ENCODE measurements at regions not wholly inside any gene's neighbourhood (a gene's known extent, or its start where the extent isn't known, plus 50 kb on each side); places are given as distances from the start of the nearest gene placed in this dataset.

DNA sequence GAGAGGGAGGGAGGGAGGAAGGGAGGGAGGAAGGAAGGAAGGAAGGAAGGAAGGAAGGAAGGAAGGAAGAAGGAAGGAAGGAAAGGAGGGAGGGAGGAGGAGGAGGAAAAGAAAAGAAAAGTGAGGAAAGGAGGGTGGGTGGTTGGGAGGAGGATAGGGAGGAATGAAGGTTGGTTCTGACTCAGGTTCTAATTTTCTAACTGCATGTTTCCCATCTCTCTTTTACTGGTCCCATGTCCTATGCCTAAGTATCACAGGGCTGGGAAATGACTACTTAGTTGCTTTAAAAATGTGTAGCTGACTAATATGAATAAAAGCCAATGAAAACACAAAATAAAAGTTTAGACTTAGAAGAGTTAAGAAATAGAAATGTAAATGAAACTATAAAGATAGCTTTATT, 890.9 kb upstream of the POT1 start:
- TF ChIP-seq FOXM1 (IDR thresholded peaks at IDR 0.05; ENCODE audit: borderline replicate concordance, low read depth) (no peak), TCF12 (IDR thresholded peaks at IDR 0.05; ENCODE audit: low read depth) (no peak), ZBTB7A (IDR thresholded peaks at IDR 0.05; ENCODE audit: low read depth) (no peak), NFIC (IDR thresholded peaks at IDR 0.05) (no peak), TEAD4 (IDR thresholded peaks at IDR 0.05) (no peak), CREB1 (IDR thresholded peaks at IDR 0.05; ENCODE audit: low read depth) (no peak), TAF1 (IDR thresholded peaks at IDR 0.05; ENCODE audit: low read depth) (no peak), USF1 (IDR thresholded peaks at IDR 0.05) (no peak), EP300 (IDR thresholded peaks at IDR 0.05; ENCODE audit: borderline replicate concordance) (no peak), CEBPB (IDR thresholded peaks at IDR 0.05) (no peak), YY1 (IDR thresholded peaks at IDR 0.05; ENCODE audit: low read depth) (no peak), RAD21 (IDR thresholded peaks at IDR 0.05; ENCODE audit: low read depth) (no peak), EGR1 (IDR thresholded peaks at IDR 0.05) (no peak)
- TF ChIP-seq, protein P1, sequence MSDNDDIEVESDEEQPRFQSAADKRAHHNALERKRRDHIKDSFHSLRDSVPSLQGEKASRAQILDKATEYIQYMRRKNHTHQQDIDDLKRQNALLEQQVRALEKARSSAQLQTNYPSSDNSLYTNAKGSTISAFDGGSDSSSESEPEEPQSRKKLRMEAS (IDR thresholded peaks at IDR 0.05), result no peak
- TF ChIP-seq, protein P2, sequence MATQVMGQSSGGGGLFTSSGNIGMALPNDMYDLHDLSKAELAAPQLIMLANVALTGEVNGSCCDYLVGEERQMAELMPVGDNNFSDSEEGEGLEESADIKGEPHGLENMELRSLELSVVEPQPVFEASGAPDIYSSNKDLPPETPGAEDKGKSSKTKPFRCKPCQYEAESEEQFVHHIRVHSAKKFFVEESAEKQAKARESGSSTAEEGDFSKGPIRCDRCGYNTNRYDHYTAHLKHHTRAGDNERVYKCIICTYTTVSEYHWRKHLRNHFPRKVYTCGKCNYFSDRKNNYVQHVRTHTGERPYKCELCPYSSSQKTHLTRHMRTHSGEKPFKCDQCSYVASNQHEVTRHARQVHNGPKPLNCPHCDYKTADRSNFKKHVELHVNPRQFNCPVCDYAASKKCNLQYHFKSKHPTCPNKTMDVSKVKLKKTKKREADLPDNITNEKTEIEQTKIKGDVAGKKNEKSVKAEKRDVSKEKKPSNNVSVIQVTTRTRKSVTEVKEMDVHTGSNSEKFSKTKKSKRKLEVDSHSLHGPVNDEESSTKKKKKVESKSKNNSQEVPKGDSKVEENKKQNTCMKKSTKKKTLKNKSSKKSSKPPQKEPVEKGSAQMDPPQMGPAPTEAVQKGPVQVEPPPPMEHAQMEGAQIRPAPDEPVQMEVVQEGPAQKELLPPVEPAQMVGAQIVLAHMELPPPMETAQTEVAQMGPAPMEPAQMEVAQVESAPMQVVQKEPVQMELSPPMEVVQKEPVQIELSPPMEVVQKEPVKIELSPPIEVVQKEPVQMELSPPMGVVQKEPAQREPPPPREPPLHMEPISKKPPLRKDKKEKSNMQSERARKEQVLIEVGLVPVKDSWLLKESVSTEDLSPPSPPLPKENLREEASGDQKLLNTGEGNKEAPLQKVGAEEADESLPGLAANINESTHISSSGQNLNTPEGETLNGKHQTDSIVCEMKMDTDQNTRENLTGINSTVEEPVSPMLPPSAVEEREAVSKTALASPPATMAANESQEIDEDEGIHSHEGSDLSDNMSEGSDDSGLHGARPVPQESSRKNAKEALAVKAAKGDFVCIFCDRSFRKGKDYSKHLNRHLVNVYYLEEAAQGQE (IDR thresholded peaks at IDR 0.05; ENCODE audit: low read depth), result no peak

- TF ChIP-seq, protein P1 (IDR thresholded peaks at IDR 0.05), result no peak
- TF ChIP-seq RAD21 (IDR thresholded peaks at IDR 0.05; ENCODE audit: low read depth) (no peak), EP300 (IDR thresholded peaks at IDR 0.05; ENCODE audit: borderline replicate concordance) (no peak), FOXM1 (IDR thresholded peaks at IDR 0.05; ENCODE audit: borderline replicate concordance, low read depth) (no peak), TCF12 (IDR thresholded peaks at IDR 0.05; ENCODE audit: low read depth) (no peak), NFIC (IDR thresholded peaks at IDR 0.05) (no peak), TEAD4 (IDR thresholded peaks at IDR 0.05) (no peak)
- TF ChIP-seq, protein P2 (IDR thresholded peaks at IDR 0.05; ENCODE audit: low read depth), result no peak
These were observed 884.5 kb upstream of the POT1 start for GRCh38 chr7:125814100-125814499.

DNA sequence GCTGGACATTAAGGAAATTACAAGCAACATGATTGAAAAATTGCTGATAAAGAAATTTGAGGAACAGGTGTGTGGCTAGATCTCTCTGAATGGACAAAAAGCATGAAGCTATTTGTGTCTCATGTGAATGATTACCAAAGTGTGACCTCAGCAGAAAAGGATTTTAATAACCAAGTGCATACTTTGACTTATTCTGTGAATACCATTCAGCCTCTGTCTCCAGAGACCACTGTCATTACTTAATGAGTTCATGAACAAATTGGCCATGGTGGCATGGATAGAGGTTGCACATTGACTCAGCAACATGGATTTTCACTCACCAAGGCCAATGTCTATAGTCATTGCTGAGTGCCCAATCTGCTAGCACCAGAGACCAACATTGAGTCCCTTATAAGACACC, 874.6 kb upstream of the POT1 start:
- TF ChIP-seq EP300 (IDR thresholded peaks at IDR 0.05; ENCODE audit: borderline replicate concordance), result no peak
- no peak for TF ChIP-seq TCF12 (IDR thresholded peaks at IDR 0.05; ENCODE audit: low read depth)
- TF ChIP-seq YY1 (IDR thresholded peaks at IDR 0.05; ENCODE audit: low read depth), result no peak
- no peak for TF ChIP-seq ZBTB7A (IDR thresholded peaks at IDR 0.05; ENCODE audit: low read depth)
- TF ChIP-seq USF1 (IDR thresholded peaks at IDR 0.05), result no peak

DNA sequence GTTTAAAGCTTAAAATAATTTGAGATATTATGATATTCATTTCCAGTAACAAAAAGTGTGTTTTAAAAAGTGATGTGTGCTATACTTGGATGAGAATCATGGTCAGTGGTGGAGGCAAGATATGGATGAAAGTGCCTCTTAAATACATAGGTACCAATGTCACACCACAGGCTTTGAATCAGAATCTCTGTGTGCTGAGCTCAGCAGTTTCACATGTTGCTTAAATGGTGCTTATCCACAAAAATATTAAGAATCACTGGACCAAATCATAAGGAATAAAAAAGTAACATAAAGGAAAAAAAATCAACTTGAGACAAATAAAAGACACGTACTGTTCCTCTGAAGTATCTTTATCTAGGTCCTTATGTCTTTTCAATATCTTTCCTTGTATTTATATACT, 850.5 kb upstream of the POT1 start:
- TF ChIP-seq ZBTB7A (IDR thresholded peaks at IDR 0.05; ENCODE audit: low read depth) (no peak), CREB1 (IDR thresholded peaks at IDR 0.05; ENCODE audit: low read depth) (no peak), CEBPB (IDR thresholded peaks at IDR 0.05) (no peak), TAF1 (IDR thresholded peaks at IDR 0.05; ENCODE audit: low read depth) (no peak), NFIC (IDR thresholded peaks at IDR 0.05) (no peak), TCF12 (IDR thresholded peaks at IDR 0.05; ENCODE audit: low read depth) (no peak)
- TF ChIP-seq, protein P1 (IDR thresholded peaks at IDR 0.05), result no peak

- TF ChIP-seq CREB1 (IDR thresholded peaks at IDR 0.05; ENCODE audit: low read depth) (no peak), RAD21 (IDR thresholded peaks at IDR 0.05; ENCODE audit: low read depth) (no peak)
These were observed 845.7 kb upstream of the POT1 start for GRCh38 chr7:125775317-125775716.

- TF ChIP-seq USF1 (IDR thresholded peaks at IDR 0.05) (no peak), NFIC (IDR thresholded peaks at IDR 0.05) (no peak), EGR1 (IDR thresholded peaks at IDR 0.05) (no peak), TAF1 (IDR thresholded peaks at IDR 0.05; ENCODE audit: low read depth) (no peak), EP300 (IDR thresholded peaks at IDR 0.05; ENCODE audit: borderline replicate concordance) (no peak)
- TF ChIP-seq, protein P2 (IDR thresholded peaks at IDR 0.05; ENCODE audit: low read depth), result no peak
These were observed 843.6 kb upstream of the POT1 start for GRCh38 chr7:125773113-125773785.

Data from Ishikawa (cell line).